ENCODE measurements at regions not wholly inside any gene's neighbourhood (a gene's known extent, or its start where the extent isn't known, plus 50 kb on each side); places are given as distances from the start of the nearest gene placed in this dataset.

GRCh38 chr12:42030588-42030987 lies 114.1 kb downstream of the GXYLT1 start:
- Histone ChIP-seq H3F3A (ENCODE audit: insufficient read depth, low read length, poor library complexity, severe bottlenecking) (no peaks in the 10 kb centered on the region), H3K9ac (ENCODE audit: low read length) (no peak overlapping the region), H2AFZ (ENCODE audit: low read depth, low read length) (no peak overlapping the region), H3K4me3 (ENCODE audit: low read length) (no peak overlapping the region), H3K9me3 (ENCODE audit: low read length) (no peaks in the 10 kb centered on the region), H3K27me3 (ENCODE audit: insufficient read depth, low read depth, low read length) (no peaks in the 10 kb centered on the region), H3K9me2 (ENCODE audit: insufficient read depth, low read length) (no peaks in the 10 kb centered on the region), H3K27ac (ENCODE audit: low read length) (no peak overlapping the region), H3K79me2 (replicated peaks; ENCODE audit: insufficient read depth, low read length) (no peaks in the 10 kb centered on the region), H3K36me3 (ENCODE audit: insufficient read depth, low read length) (no peaks in the 10 kb centered on the region), H3K4me2 (ENCODE audit: low read length) (no peak overlapping the region), H4K20me1 (ENCODE audit: insufficient read depth) (no peaks in the 10 kb centered on the region)
- TF ChIP-seq TAF1 (IDR thresholded peaks at IDR 0.05; ENCODE audit: low read depth) (no peak), REST (IDR thresholded peaks at IDR 0.05; ENCODE audit: borderline replicate concordance) (no peak), CTCF (IDR thresholded peaks at IDR 0.05; ENCODE audit: poor library complexity, severe bottlenecking) (no peak), MXI1 (conservative IDR thresholded peaks at IDR 0.05; ENCODE audit: poor library complexity, severe bottlenecking) (no peak), EZH2 (IDR thresholded peaks at IDR 0.05; ENCODE audit: borderline replicate concordance, insufficient read depth, low read length, poor library complexity, severe bottlenecking) (no peak), EP300 (conservative IDR thresholded peaks at IDR 0.05; ENCODE audit: poor library complexity, severe bottlenecking) (no peak), RAD21 (conservative IDR thresholded peaks at IDR 0.05) (no peak), POLR2AphosphoS5 (IDR thresholded peaks at IDR 0.05) (no peak), SMC3 (conservative IDR thresholded peaks at IDR 0.05; ENCODE audit: poor library complexity) (no peak)

- H3K4me3 ChIP-seq (ENCODE audit: low read length): no peak overlapping the region
- no peak overlapping the region for H3K9ac ChIP-seq (ENCODE audit: low read length)
- H4K20me1 ChIP-seq (ENCODE audit: insufficient read depth): no peaks in the 10 kb centered on the region
- no peaks in the 10 kb centered on the region for H3K9me3 ChIP-seq (ENCODE audit: low read length)
- H2AFZ ChIP-seq (ENCODE audit: low read depth, low read length): no peak overlapping the region
- no peaks in the 10 kb centered on the region for H3F3A ChIP-seq (ENCODE audit: insufficient read depth, low read length, poor library complexity, severe bottlenecking)
- no peaks in the 10 kb centered on the region for H3K36me3 ChIP-seq (ENCODE audit: insufficient read depth, low read length)
- H3K4me2 ChIP-seq (ENCODE audit: low read length): no peak overlapping the region
- H3K79me2 ChIP-seq (replicated peaks; ENCODE audit: insufficient read depth, low read length): no peaks in the 10 kb centered on the region
- H3K27me3 ChIP-seq (ENCODE audit: insufficient read depth, low read depth, low read length): no peaks in the 10 kb centered on the region
- H3K9me2 ChIP-seq (ENCODE audit: insufficient read depth, low read length): no peaks in the 10 kb centered on the region
- H3K27ac ChIP-seq (ENCODE audit: low read length): no peak overlapping the region
- TF ChIP-seq TAF1 (IDR thresholded peaks at IDR 0.05; ENCODE audit: low read depth) (no peak), SMC3 (conservative IDR thresholded peaks at IDR 0.05; ENCODE audit: poor library complexity) (no peak), POLR2AphosphoS5 (IDR thresholded peaks at IDR 0.05) (no peak), MXI1 (conservative IDR thresholded peaks at IDR 0.05; ENCODE audit: poor library complexity, severe bottlenecking) (no peak), EZH2 (IDR thresholded peaks at IDR 0.05; ENCODE audit: borderline replicate concordance, insufficient read depth, low read length, poor library complexity, severe bottlenecking) (no peak), CTCF (IDR thresholded peaks at IDR 0.05; ENCODE audit: poor library complexity, severe bottlenecking) (no peak), RAD21 (conservative IDR thresholded peaks at IDR 0.05) (no peak), REST (IDR thresholded peaks at IDR 0.05; ENCODE audit: borderline replicate concordance) (no peak)
Measured at GRCh38 chr12:42027546-42027945, 117.1 kb downstream of the GXYLT1 start.

All from neural cell (in vitro differentiated cells).